ENCODE measurements at regions not wholly inside any gene's neighbourhood (a gene's known extent, or its start where the extent isn't known, plus 50 kb on each side); places are given as distances from the start of the nearest gene placed in this dataset.

- DNase-seq, result no peak
- H3K36me3 ChIP-seq (ENCODE audit: control insufficient read depth, insufficient read depth, low read length), result no peaks in the 10 kb centered on the region
- H3K9me3 ChIP-seq (ENCODE audit: control insufficient read depth, low read length), result no peaks in the 10 kb centered on the region
- H3K4me1 ChIP-seq (ENCODE audit: control insufficient read depth, insufficient read depth, low read length, poor library complexity, severe bottlenecking), result no peaks in the 10 kb centered on the region
- no peak overlapping the region for H3K27ac ChIP-seq (ENCODE audit: insufficient read depth, low read length, poor library complexity, severe bottlenecking)
- H3K4me3 ChIP-seq (ENCODE audit: insufficient read depth, low read depth, low read length, poor library complexity, severe bottlenecking), result no peak overlapping the region
- no peaks in the 10 kb centered on the region for H3K27me3 ChIP-seq (replicated peaks; ENCODE audit: control insufficient read depth, insufficient read depth, low read length, poor library complexity, severe bottlenecking)
Measured at GRCh38 chr5:167122267-167122666, 1169.2 kb upstream of the WWC1 start.

DNA sequence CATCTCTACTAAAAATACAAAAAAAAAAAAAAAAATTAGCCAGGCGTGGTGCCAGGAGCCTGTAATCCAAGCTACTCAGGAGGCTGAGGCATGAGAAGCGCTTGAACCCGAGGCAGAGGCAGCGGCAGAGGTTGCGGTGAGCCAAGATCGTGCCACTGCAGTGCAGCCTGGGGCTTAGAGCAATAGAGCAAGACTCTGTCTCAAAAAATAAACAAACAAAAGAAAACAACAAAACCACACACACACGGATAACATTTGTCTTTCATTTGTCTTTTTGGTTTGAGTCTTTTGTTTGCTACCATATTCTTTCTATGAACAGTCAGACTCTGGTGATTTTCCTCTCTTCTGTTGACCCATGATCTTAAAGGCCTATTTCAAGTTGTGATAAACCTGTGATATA lies 1168.3 kb upstream of the WWC1 start:
- Histone ChIP-seq H3K36me3 (ENCODE audit: control insufficient read depth, insufficient read depth, low read length) (no peaks in the 10 kb centered on the region), H3K27ac (ENCODE audit: insufficient read depth, low read length, poor library complexity, severe bottlenecking) (no peak overlapping the region), H3K4me3 (ENCODE audit: insufficient read depth, low read depth, low read length, poor library complexity, severe bottlenecking) (no peak overlapping the region), H3K27me3 (replicated peaks; ENCODE audit: control insufficient read depth, insufficient read depth, low read length, poor library complexity, severe bottlenecking) (no peaks in the 10 kb centered on the region), H3K9me3 (ENCODE audit: control insufficient read depth, low read length) (no peaks in the 10 kb centered on the region), H3K4me1 (ENCODE audit: control insufficient read depth, insufficient read depth, low read length, poor library complexity, severe bottlenecking) (no peaks in the 10 kb centered on the region)
- no peak for DNase-seq

DNA sequence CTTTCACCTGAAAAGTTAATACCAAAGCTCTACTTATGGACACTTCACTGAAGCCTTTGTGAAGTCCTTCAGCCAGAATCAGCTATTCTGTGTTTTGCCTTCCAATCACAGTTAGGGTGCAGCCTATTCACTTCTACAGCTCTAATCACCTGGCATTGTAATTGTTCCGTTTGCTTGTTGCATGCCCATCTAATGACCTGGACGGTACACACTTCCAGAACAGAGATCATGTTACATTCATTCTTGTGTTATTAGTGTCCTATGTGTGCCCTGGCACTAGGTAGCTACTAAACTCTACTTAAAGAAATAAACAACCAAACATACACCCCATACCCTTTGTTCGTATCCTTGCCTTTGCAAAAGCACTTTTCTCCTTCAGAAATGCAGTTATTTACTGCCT lies 1162.9 kb upstream of the WWC1 start:
- Histone ChIP-seq H3K36me3 (ENCODE audit: control insufficient read depth, insufficient read depth, low read length) (no peaks in the 10 kb centered on the region), H3K9me3 (ENCODE audit: control insufficient read depth, low read length) (no peaks in the 10 kb centered on the region), H3K27me3 (replicated peaks; ENCODE audit: control insufficient read depth, insufficient read depth, low read length, poor library complexity, severe bottlenecking) (no peaks in the 10 kb centered on the region), H3K4me1 (ENCODE audit: control insufficient read depth, insufficient read depth, low read length, poor library complexity, severe bottlenecking) (no peaks in the 10 kb centered on the region), H3K4me3 (ENCODE audit: insufficient read depth, low read depth, low read length, poor library complexity, severe bottlenecking) (no peak overlapping the region), H3K27ac (ENCODE audit: insufficient read depth, low read length, poor library complexity, severe bottlenecking) (no peak overlapping the region)
- DNase-seq, result no peak

DNA sequence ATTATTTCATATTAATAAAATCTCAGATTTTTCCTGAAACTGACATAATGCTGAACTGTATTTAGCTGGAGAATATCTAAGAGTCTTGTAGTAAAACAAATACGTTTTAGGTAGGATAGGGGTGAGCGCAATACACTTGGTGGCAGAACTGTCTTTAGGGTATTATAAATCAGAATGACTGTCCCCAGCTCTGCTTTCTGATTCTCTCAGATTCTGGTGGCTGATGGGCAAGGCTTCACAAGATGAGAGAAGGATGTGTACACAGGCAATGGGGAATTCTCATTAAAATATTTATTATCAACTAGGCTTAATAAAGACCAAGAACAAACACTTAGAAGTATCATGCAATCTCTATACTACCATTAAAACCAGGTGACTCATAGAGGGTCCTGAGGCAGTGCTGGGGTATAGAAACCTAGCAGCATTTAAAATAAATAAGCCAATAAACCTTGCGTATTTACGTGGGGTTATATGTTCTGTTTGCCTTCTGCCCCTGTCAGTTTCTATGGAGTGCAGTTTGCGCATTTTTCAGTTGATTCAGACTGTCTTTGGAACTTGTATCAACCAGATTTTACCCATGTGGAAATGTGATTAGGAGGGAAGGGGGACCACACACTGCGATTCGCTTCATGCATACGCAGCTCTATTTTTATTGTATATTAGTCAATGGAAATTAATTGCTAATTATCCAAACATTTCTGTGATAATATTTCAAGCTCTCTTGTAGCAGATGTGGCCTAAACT lies 1150.7 kb upstream of the WWC1 start:
- no peaks in the 10 kb centered on the region for H3K4me1 ChIP-seq (ENCODE audit: control insufficient read depth, insufficient read depth, low read length, poor library complexity, severe bottlenecking)
- no peaks in the 10 kb centered on the region for H3K27me3 ChIP-seq (replicated peaks; ENCODE audit: control insufficient read depth, insufficient read depth, low read length, poor library complexity, severe bottlenecking)
- H3K27ac ChIP-seq (ENCODE audit: insufficient read depth, low read length, poor library complexity, severe bottlenecking), result no peak overlapping the region
- H3K4me3 ChIP-seq (ENCODE audit: insufficient read depth, low read depth, low read length, poor library complexity, severe bottlenecking), result no peak overlapping the region
- no peaks in the 10 kb centered on the region for H3K36me3 ChIP-seq (ENCODE audit: control insufficient read depth, insufficient read depth, low read length)
- DNase-seq, result no peak
- H3K9me3 ChIP-seq (ENCODE audit: control insufficient read depth, low read length), result no peaks in the 10 kb centered on the region

DNA sequence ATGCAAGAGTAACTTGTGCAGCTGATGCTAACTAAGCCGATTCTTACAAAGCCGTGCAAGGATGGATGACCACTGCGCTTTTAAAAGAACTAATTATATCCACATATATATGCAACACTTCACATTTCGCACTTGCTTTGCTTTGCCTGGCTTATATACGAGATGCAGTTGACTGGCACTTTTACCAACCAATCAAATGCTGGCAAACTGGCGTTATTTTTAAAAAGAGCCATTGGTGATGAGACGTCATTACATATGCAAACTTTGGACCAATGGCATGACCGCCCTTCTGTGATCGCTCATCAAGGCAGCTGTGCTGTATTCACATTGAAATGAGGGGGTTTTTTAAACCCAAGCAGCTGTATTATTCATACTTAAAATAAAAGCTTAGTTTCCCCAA lies 1147.7 kb upstream of the WWC1 start:
- Histone ChIP-seq H3K27ac (ENCODE audit: insufficient read depth, low read length, poor library complexity, severe bottlenecking) (no peak overlapping the region), H3K4me3 (ENCODE audit: insufficient read depth, low read depth, low read length, poor library complexity, severe bottlenecking) (no peak overlapping the region), H3K36me3 (ENCODE audit: control insufficient read depth, insufficient read depth, low read length) (no peaks in the 10 kb centered on the region), H3K4me1 (ENCODE audit: control insufficient read depth, insufficient read depth, low read length, poor library complexity, severe bottlenecking) (no peaks in the 10 kb centered on the region), H3K9me3 (ENCODE audit: control insufficient read depth, low read length) (no peaks in the 10 kb centered on the region), H3K27me3 (replicated peaks; ENCODE audit: control insufficient read depth, insufficient read depth, low read length, poor library complexity, severe bottlenecking) (no peaks in the 10 kb centered on the region)
- DNase-seq, result no peak

DNA sequence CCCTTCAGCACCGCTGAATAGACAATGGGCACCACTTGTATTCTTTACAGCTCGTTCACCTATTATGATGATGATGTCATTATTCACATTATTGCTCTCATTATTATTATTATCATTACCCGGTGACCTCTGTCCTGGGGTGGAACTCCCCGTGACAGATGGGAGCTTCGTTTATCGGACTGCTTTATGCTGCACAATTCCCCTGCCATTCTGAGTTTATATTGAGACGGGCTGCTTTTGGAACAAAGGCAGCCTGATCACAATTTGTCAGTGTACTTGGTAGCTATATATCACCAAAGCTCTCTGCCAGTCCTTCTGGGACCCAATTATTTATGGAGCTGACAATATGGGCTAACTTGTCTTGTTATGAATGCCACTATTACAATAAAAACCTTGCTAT lies 1145.6 kb upstream of the WWC1 start:
- H3K27me3 ChIP-seq (replicated peaks; ENCODE audit: control insufficient read depth, insufficient read depth, low read length, poor library complexity, severe bottlenecking), result no peaks in the 10 kb centered on the region
- DNase-seq, result no peak
- no peaks in the 10 kb centered on the region for H3K4me1 ChIP-seq (ENCODE audit: control insufficient read depth, insufficient read depth, low read length, poor library complexity, severe bottlenecking)
- no peak overlapping the region for H3K4me3 ChIP-seq (ENCODE audit: insufficient read depth, low read depth, low read length, poor library complexity, severe bottlenecking)
- no peaks in the 10 kb centered on the region for H3K36me3 ChIP-seq (ENCODE audit: control insufficient read depth, insufficient read depth, low read length)
- H3K9me3 ChIP-seq (ENCODE audit: control insufficient read depth, low read length), result no peaks in the 10 kb centered on the region
- H3K27ac ChIP-seq (ENCODE audit: insufficient read depth, low read length, poor library complexity, severe bottlenecking), result no peak overlapping the region

GRCh38 chr5:167147879-167148278 lies 1143.6 kb upstream of the WWC1 start:
- H3K4me3 ChIP-seq (ENCODE audit: insufficient read depth, low read depth, low read length, poor library complexity, severe bottlenecking), result no peak overlapping the region
- H3K27me3 ChIP-seq (replicated peaks; ENCODE audit: control insufficient read depth, insufficient read depth, low read length, poor library complexity, severe bottlenecking), result no peaks in the 10 kb centered on the region
- no peaks in the 10 kb centered on the region for H3K9me3 ChIP-seq (ENCODE audit: control insufficient read depth, low read length)
- no peaks in the 10 kb centered on the region for H3K36me3 ChIP-seq (ENCODE audit: control insufficient read depth, insufficient read depth, low read length)
- H3K4me1 ChIP-seq (ENCODE audit: control insufficient read depth, insufficient read depth, low read length, poor library complexity, severe bottlenecking), result no peaks in the 10 kb centered on the region
- DNase-seq, result no peak
- no peak overlapping the region for H3K27ac ChIP-seq (ENCODE audit: insufficient read depth, low read length, poor library complexity, severe bottlenecking)

DNA sequence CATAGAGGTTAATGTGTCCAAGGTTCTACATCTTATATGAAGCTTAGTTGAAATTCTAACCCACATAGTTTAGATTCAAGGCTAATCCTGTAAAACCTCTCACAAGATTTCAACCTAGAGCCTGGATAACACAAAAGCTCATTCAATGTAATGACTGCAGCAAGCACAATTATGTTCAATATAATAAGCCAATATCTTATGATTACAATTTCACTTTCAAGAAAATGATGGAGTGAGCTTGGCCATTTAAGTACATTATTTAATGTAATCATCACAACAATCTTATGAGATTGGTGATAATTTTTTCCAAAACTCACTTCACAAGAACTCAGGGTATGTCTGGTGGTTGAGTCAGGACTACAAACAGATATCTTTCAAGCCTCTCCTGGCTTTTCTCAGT lies 1140.8 kb upstream of the WWC1 start:
- Histone ChIP-seq H3K9me3 (ENCODE audit: control insufficient read depth, low read length) (no peaks in the 10 kb centered on the region), H3K36me3 (ENCODE audit: control insufficient read depth, insufficient read depth, low read length) (no peaks in the 10 kb centered on the region), H3K27me3 (replicated peaks; ENCODE audit: control insufficient read depth, insufficient read depth, low read length, poor library complexity, severe bottlenecking) (no peaks in the 10 kb centered on the region), H3K4me1 (ENCODE audit: control insufficient read depth, insufficient read depth, low read length, poor library complexity, severe bottlenecking) (no peaks in the 10 kb centered on the region), H3K27ac (ENCODE audit: insufficient read depth, low read length, poor library complexity, severe bottlenecking) (no peak overlapping the region), H3K4me3 (ENCODE audit: insufficient read depth, low read depth, low read length, poor library complexity, severe bottlenecking) (no peak overlapping the region)
- no peak for DNase-seq

- H3K36me3 ChIP-seq (ENCODE audit: control insufficient read depth, insufficient read depth, low read length), result no peaks in the 10 kb centered on the region
- no peaks in the 10 kb centered on the region for H3K9me3 ChIP-seq (ENCODE audit: control insufficient read depth, low read length)
- no peak overlapping the region for H3K4me3 ChIP-seq (ENCODE audit: insufficient read depth, low read depth, low read length, poor library complexity, severe bottlenecking)
- no peaks in the 10 kb centered on the region for H3K4me1 ChIP-seq (ENCODE audit: control insufficient read depth, insufficient read depth, low read length, poor library complexity, severe bottlenecking)
- no peaks in the 10 kb centered on the region for H3K27me3 ChIP-seq (replicated peaks; ENCODE audit: control insufficient read depth, insufficient read depth, low read length, poor library complexity, severe bottlenecking)
- no peak overlapping the region for H3K27ac ChIP-seq (ENCODE audit: insufficient read depth, low read length, poor library complexity, severe bottlenecking)
- no peak for DNase-seq
Measured at GRCh38 chr5:167152561-167152960, 1138.9 kb upstream of the WWC1 start.

DNA sequence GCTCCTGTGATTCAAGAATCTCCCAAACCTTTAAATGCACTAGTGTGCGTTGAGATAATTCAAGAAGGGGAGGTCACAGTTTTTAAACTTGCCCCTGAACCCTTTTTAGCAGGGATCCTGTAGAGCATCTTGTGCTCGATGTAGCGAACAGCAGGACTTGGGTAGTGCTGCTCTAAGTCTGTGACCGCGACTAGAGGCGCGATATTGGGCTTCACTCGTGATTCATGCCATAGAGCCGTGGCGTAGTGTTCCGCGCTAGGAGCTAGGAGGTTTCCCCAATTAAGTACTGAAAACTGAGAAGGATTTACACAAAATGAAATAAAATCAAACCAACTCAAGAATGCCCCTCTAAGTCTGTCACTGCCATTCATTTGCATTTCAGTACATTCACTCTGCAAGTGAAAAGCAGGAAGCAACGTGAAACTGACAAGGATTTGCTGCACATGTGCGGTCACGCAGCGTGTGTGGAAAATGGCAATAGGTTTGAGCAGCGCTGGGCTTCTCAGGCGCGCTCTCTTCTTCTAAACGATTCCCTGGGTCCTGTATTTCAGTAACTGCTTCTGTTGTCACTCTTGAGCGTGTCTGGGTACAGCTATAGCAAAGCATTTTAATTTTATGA lies 1135.9 kb upstream of the WWC1 start:
- DNase-seq, result no peak
- Histone ChIP-seq H3K27me3 (replicated peaks; ENCODE audit: control insufficient read depth, insufficient read depth, low read length, poor library complexity, severe bottlenecking) (no peaks in the 10 kb centered on the region), H3K4me1 (ENCODE audit: control insufficient read depth, insufficient read depth, low read length, poor library complexity, severe bottlenecking) (no peaks in the 10 kb centered on the region), H3K9me3 (ENCODE audit: control insufficient read depth, low read length) (no peaks in the 10 kb centered on the region), H3K4me3 (ENCODE audit: insufficient read depth, low read depth, low read length, poor library complexity, severe bottlenecking) (no peak overlapping the region), H3K36me3 (ENCODE audit: control insufficient read depth, insufficient read depth, low read length) (no peaks in the 10 kb centered on the region), H3K27ac (ENCODE audit: insufficient read depth, low read length, poor library complexity, severe bottlenecking) (no peak overlapping the region)

Measured in effector memory CD4-positive, alpha-beta T cell (primary cell).